Body of pancreas (tissue), 4 donors: ENCODE measurements at regions not wholly inside any gene's neighbourhood (a gene's known extent, or its start where the extent isn't known, plus 50 kb on each side); places are given as distances from the start of the nearest gene placed in this dataset.

ENCODE experiments used
- CTCF ChIP-seq, 7 experiments: fragments of 450-650 bp in 4 of 7; fragments of 200-600 bp in 3 of 7; sonication (generic) in 3 of 7; IDR thresholded peaks; one replicate each; pipeline ENCODE4 v1.5.1; 2016 to 2019; ENCODE audit warnings: antibody characterized with exemption in 7 of 7
- POLR2A ChIP-seq, 3 donors: fragments of 450-650 bp; IDR thresholded peaks; one replicate each; pipeline ENCODE4 v1.6.1; 2016; ENCODE audit warnings: antibody characterized with exemption in 3 of 3, mild to moderate bottlenecking in 2 of 3

DNA sequence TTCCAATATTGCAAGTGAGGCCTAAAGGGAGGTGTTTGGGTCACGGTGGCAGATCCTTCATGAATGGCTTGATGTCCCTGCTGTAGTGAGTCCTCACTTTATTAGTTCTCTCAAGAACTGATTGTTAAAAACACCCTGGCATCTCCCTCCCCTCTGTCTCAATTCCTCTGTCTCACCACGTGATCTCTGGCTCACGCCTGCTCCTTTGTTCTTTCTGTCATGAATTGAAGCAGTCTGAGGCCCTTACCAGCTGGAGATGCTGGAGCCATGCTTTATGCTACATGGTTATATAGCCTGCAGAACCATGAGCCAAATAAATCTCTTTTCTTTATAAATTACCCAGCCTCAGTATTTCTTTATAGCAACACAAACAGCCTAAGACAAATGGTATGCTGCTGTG, 980.7 kb upstream of the GRIA3 start:
- TF ChIP-seq CTCF (IDR thresholded peaks at IDR 0.05) (no peak), POLR2A (IDR thresholded peaks at IDR 0.05) (no peak)
